ENCODE measurements at regions not wholly inside any gene's neighbourhood (a gene's known extent, or its start where the extent isn't known, plus 50 kb on each side); places are given as distances from the start of the nearest gene placed in this dataset.

DNA sequence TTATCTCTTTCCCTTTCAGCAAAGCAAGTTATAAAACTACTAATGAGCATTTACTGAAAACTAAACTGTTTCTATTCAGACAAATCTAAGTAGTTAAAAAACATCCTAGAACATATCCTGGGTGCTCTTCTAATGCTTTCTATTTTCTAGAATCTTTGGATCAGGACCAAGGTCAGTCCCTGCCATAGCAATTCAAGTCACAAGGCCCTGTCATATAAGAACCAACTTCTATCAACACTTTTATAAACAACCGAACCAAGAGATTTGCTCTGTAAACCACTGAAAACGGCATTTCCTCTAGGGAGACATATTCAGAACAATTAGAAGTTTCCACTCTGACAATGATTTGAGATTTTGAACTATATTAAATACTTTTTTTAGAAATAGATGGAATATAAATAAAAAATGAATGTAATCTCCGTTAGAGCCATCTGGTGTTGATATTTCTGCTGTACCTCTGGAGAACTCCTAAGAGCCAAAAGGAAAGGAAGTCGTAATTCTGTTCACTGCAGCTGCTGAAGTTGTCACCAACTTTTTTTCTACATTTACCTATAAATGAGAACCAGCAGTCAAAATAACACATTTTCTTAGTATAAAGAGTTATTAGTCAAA lies 51.4 kb upstream of the LGSN start:
- TF ChIP-seq CTCF (conservative IDR thresholded peaks at IDR 0.05 in 1 of 2, IDR thresholded peaks at IDR 0.05 in 1 of 2; ENCODE audit: extremely low read depth in 1 of 2, insufficient read depth in 1 of 2, low read depth in 1 of 2, low read length in 2 of 2), result no peak
- no peak for TF ChIP-seq EZH2 (IDR thresholded peaks at IDR 0.05; ENCODE audit: borderline replicate concordance, low read length)

Data from mammary epithelial cell (primary cell).